Activated CD4-positive, alpha-beta T cell treated with anti-CD3 and anti-CD28 coated beads, Interleukin-2, amount 50 U/mL, for 4 hours (primary cell): ENCODE measurements at regions not wholly inside any gene's neighbourhood (a gene's known extent, or its start where the extent isn't known, plus 50 kb on each side); places are given as distances from the start of the nearest gene placed in this dataset.
"Not testable (repeated sequence)": the region's sequence is repeated elsewhere in the genome, so short reads cannot be mapped to it uniquely, and the experiment has no call there.

ENCODE experiments used
- DNase-seq, 2 experiments: peaks; one replicate each; pipeline ENCODE4 v3.0.0-alpha.2; 2020

DNA sequence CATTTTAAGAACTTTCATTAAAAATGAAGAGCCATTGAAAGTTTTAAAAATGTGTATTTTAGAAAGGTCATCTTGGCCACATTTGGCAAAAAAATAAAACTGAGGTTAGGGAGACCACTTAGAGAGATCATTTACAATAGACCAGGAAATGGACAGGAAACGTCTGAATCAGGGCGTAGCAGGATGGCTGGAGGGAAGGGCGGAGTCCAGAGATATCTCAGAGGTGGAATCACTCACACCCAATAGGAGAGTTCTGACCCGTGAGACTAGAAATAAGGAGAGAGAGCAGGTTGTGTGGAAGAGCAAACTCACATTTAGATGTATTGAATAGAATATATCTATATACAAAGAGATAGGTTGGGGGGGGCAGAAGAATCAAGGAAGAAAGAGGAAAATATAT, 373.4 kb downstream of the METTL4 start:
- DNase-seq: no peak

DNA sequence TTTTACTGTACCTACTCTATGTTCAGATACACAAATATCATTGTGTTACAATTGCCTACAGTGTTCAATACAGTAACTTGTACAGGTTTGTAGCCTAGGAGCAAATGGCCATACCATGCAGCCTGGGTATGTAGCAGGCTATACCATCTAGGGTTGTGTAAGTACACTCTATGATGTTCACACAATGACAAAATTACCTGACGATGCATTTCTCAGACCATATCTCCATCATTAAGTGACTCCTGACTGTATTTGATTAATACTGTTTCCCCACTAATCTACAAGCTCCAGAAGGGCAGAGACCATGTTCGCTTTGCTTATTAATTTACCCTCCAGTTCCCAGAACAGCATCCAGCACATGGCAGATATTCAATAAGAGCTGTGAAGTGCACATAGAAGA, 372.2 kb downstream of the METTL4 start:
- no peak for DNase-seq

DNA sequence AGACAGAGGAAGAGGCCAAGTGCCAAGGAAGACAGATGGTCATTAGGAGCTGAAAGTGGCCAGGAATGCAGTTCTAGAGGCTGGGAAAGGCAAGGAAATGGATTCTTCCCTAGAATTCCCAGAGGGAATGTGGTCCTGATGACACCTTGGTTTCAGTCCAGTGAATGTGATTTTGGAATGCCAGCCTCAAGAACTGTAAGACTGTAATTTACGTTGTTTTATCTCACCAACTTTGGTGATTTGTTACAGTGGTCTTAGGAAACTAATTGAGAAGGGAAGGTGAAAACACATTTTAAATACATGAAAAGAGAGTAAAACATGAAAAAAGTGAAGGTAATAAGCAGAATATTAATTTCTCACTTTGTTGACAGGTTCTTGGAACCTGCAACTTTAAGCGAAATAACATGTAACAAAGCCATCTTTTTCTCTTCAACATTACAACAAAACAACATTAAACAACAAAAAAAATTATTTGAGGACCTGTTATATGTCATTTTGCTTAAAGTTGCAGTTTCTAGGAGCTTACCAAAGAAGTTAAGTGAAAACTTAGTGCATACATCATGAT, 370.2 kb downstream of the METTL4 start:
- DNase-seq: no peak

DNA sequence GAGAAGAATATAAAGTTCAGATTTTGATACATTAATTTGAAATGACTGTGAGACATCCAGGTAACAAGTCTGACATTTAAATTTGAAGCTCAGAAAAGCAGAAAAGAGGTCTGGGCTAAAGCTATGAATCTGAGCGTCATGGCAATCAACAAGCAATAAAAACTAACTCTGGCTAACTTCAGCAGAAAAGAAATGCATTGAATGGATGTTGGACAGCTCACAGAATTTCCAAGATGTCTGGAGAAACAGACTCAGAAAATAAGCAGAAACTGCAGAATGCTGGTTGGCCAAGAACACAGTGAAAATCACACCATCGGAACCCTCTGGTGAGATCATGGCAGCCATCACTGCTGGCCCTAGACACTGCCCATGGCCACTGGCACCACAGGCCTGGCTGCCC, 366.6 kb downstream of the METTL4 start:
- no peak for DNase-seq

DNA sequence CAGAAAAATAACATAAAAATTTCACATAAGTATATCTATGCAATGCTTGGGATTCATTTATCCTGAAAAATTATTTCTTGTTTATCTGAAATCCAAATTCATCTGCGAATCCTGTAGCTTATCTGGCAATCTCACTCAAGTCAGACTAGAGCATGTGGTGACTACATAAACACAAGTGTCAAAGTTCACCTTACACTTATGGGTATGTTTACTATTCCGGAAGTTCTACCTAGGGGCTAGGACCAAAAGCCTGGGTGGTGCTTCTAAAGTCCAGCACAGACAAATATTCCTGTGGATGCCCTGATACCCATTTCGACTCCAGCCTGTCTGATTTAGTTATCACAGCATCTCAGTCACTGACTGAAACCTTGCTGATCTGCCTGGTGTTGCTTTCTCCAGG, 364.0 kb downstream of the METTL4 start:
- DNase-seq: no peak

DNA sequence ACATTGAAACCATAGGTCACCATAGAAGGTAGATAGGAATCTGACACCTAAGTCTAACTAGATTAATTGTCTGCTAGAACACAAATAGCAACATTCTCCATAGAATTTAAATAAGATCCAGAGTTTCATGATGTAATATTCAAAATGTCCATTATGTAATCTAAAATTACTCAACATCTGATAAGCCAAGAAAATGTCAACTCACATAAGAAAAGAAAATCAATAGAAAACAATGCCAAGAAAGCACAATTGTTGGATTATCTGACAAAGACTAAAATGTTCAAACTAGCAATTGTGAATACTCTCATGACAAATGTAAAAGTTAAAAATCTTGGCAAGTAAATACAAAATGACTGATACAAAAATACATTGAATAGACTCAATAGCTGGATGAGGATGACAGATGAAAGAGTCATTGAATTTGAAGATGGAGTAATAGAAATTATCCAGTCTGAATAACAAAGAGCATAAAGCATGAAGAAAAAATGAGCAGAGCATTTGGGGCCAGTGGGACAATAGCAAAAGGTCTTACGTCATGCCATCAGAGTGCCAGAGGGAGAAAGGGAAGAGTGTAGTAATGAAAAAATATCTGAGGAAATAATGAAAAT, 358.6 kb downstream of the METTL4 start:
- no peak for DNase-seq

DNA sequence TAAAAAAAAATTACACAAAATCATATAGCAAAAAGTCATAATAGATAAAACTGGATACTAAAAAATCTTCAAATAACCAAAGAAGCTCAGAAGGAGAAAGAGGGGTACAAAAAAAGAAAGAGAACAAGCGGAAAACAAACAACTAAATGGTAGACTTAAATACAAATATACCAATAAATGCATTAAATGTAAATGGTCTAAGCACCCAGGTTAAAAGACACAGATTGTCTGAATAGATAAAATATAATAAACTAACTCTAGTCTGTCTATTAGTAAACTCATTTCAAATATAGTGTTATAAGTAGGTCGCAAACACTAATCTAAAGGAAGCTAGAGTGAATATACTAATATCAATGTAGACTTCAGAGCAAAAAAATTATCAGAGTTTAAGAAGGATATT, 357.4 kb downstream of the METTL4 start:
- no peak for DNase-seq

DNA sequence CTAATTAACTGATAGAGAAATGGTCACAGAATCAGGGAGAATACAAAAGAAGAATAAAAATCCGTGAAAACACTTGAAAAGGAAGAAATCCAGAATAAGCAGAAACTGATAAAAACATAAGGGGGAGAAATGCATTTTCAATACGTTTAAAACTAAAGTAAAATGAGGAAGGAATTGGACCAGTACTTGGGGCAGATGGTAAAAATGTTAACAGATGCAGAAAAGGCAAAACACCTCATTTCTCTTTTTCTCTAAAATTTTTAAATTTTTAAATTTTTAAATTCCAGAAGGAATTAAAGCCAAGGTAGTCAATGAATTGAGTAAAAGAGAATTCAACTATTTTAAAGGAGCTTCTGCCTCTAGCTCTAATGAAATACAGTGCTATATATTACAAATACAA, 353.9 kb downstream of the METTL4 start:
- DNase-seq: no peak

DNA sequence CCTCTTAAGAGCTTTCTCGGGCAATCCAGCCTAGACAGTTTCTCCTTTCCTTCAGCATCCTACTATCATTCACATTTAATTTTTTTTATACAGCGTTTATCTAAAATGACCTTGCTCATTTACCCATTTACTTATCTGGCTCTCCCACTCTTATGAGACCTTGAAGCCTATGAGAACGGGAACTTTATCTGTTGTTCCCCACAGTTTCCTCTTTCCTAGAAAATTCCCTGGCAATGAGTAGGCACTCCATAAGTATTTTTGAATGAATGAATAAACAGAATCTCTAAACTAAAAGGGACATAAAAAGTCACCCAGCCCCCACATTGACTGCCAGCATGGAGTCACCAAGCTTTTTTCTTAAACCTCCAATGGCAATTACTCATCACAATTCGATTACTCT, 353.2 kb downstream of the METTL4 start:
- no peak for DNase-seq

DNA sequence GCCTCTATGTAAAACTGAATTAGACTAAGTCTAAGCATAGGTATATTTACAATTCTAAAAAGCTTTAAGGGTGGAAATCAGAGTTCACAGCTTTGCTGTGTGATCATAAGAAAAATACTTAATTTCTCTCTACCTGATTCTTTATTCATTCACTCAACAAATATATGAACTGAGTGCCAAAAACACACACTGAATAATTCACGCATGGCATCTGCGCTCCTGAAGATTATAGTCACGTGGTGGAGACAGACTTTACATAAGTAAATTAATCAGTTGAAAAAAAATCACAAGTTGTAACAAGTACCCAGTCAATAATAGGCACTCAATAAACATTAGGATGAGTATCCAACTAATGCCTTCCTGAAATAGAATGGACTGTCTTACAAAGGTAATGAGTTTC, 351.6 kb downstream of the METTL4 start:
- DNase-seq: no peak

GRCh38 chr18:2222270-2223185, 348.8 kb downstream of the METTL4 start:
- DNase-seq: no peak

- DNase-seq: no peak
These were observed 347.9 kb downstream of the METTL4 start for GRCh38 chr18:2223449-2223848.

GRCh38 chr18:2223849-2224248, 347.5 kb downstream of the METTL4 start:
- DNase-seq: no peak

- DNase-seq: no peak
These were observed 335.1 kb downstream of the METTL4 start for GRCh38 chr18:2236232-2236631.

GRCh38 chr18:2237706-2238105, 333.6 kb downstream of the METTL4 start:
- DNase-seq: no peak

- no peak for DNase-seq
These were observed 331.0 kb downstream of the METTL4 start for GRCh38 chr18:2240311-2240705.

- DNase-seq: no peak
These were observed 326.7 kb downstream of the METTL4 start for GRCh38 chr18:2244641-2245040.

DNA sequence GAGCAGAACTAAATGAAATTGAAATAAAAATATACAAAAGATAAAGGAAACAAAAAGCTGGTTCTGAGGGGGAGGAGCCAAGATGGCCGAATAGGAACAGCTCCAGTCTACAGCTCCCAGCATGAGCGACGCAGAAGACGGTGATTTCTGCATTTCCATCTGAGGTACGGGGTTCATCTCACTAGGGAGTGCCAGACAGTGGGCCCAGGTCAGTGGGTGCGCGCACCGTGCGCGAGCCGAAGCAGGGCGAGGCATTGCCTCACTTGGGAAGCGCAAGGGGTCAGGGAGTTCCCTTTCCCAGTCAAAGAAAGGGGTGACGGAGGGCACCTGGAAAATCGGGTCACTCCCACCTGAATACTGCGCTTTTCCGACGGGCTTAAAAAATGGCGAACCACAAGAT, 324.2 kb downstream of the METTL4 start:
- DNase-seq: not testable (repeated sequence)

DNA sequence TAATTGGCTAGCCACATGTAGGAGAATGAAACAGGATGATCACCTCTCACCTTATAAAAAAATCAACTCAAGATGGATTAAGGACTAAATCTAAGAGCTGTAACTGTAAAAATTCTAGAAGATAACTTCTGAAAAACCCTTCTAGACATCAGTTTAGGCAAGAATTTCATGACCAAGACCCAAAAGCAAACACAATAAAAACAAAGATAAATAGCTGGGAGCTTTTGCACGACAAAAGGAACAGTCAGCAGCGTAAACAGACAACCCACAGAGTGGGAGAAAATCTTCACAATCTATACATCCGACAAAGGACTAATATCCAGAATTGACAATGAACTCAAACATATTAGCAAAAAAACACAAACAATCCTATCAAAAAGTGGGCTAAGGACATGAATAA, 316.3 kb downstream of the METTL4 start:
- no peak for DNase-seq

DNA sequence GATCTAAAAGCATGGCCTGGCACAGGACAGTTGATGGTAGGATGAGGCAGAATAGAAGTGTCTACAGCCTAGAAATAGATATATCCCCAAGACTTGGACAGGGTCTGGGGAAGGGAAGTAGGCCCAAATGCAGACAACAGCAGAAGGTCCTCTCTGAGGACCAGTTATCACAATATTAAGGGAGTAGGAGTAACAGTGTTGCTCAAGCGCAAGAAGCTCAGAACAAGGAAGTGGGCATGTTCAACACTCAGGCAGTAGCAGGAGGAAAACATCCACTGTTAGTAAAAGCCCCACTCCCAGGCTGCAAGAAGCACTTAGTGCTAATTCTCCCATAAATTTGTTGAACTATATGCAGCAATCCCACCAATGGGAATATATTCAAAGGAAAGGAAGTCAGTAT, 314.7 kb downstream of the METTL4 start:
- DNase-seq: no peak

GRCh38 chr18:2258954-2259353, 312.4 kb downstream of the METTL4 start:
- DNase-seq: no peak

GRCh38 chr18:2263303-2263890, 307.9 kb downstream of the METTL4 start:
- DNase-seq: no peak

DNA sequence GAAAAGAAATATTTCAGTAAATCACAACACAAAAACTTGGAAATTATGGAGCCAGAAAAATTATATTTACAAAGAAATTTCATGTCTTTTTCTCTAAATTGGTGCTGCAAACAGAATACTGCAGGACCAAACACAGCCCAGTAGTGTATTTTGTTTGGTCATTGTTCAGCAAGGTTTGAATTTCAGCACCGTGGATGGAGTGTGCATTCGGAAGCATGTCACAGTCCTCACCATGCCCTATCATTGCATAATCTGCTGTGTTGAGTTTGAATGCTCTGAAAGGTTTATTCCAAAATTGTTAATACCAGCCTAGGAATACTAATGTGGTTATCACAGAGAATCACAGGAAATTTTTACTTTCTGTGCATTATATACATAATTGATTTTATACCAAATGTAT, 296.7 kb downstream of the METTL4 start:
- no peak for DNase-seq

GRCh38 chr18:2281086-2281485, 290.2 kb downstream of the METTL4 start:
- DNase-seq: no peak
